ENCODE measurements at regions not wholly inside any gene's neighbourhood (a gene's known extent, or its start where the extent isn't known, plus 50 kb on each side); places are given as distances from the start of the nearest gene placed in this dataset.

- no peak for DNase-seq (ENCODE audit: low spot score)
These were observed 450.4 kb upstream of the CTNND2 start for GRCh38 chr5:12354686-12355085.

DNA sequence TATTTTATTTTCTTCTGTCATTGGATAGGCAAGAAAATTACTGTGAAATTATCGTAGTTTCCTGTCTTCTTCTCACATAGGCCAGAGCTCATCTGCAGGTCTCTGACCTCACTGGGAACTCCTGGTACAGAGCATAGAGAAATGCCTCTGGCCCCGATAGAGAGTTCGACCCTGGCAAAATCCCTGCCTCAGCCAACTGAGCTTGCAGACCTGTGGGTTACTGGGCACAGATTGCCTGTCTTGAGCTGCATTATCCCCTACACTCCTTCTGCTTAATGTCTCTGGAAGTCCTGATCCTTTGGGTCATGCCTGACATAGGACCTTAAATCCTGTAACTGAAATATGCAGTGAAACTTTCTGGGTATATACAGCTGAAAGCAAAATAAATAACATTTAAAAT is 439.3 kb upstream of the CTNND2 start:
- no peak for DNase-seq (ENCODE audit: low spot score)

DNA sequence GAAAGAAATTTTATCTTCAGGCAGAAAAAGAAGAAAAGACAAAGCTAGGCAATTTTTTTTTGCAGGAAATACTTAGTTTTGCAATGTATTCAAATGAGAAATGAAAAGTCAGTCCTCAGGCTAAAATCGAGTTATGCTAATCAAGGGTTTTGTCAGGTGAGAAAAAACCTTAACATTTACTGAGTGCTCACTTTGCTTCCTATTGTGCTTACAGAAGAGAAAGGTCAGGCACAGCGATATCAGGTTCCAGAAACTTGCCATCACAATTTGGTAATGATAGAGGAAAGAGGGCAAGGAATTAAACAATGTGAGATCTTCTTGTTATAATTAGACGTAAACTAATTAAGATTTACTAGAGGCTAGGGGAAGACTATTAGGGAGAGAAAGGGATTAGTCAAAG is 431.7 kb upstream of the CTNND2 start:
- DNase-seq (ENCODE audit: low spot score), result no peak

GRCh38 chr5:12332480-12332879 is 428.2 kb upstream of the CTNND2 start:
- DNase-seq (ENCODE audit: low spot score), result no peak

- DNase-seq (ENCODE audit: low spot score), result peak; percentile 4
These were observed 426.8 kb upstream of the CTNND2 start for GRCh38 chr5:12330993-12331588.

- no peak for DNase-seq (ENCODE audit: low spot score)
These were observed 426.1 kb upstream of the CTNND2 start for GRCh38 chr5:12330381-12330780.

DNA sequence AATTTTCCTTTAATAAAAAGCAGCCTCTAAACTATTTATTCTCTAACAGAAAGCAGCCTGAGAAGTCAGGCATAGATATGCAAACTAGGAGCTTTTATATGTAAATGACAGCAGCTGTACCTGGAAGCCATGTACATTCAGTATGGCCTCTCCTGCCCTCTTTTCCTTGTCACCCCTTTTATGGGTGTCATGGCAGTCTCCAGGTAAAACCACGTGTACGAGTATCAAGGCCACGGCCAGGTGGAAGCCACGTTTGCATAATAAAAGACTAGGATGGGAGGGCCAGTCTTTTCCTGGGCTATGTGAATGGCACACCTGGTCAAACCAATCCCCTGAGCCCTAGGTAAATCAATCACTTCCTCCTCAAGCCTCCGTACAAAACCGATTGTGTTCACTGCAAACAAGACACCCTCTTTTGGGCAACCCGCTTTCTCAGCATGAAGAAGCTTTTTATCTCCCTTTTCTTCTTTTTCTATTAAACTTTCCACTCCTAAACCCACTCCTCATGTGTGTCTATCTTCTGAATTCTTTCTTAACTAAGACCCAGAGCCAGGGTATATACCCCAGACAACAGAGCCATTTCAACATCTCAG is 419.5 kb upstream of the CTNND2 start:
- DNase-seq (ENCODE audit: low spot score), result no peak

GRCh38 chr5:12322042-12322441 is 417.8 kb upstream of the CTNND2 start:
- DNase-seq (ENCODE audit: low spot score), result no peak

DNA sequence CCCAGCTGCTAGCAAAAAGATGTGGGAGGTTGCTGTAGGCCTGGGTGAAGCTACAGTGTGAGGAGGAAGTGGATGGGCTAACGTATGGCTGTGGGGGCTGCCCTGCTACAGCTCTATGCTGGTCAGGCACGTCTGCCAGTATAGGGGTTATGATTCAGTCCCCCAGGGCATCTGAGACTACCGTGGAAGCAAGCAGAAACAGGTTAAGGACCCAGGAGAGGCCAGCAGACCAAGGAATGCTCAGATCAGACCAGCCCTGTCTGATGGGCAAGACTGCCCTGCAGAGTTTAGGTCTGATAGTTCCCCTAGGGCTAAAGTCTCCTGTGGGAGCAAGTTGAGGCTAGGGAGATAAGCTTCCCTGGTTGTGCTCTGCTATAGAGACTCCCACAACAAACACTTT is 416.1 kb upstream of the CTNND2 start:
- DNase-seq (ENCODE audit: low spot score), result no peak

DNA sequence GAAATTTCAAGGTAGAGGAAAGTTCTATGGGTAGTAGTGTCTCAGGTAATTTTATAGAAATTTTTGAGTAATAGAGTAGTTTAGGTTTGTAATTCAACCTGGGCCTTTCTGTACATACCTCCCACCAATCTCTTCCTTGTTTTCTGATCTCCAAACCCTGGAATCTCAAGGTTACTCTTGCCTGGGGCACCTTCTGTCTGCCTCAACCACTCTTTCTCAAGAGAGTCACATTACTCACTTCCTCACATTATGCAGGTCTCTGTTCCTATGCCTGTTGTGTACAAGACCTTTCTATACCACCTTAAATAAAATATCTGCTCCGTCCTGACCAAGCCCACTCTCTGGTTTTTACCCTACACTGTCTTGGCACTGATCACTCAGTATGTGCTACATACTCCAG is 412.6 kb upstream of the CTNND2 start:
- DNase-seq (ENCODE audit: low spot score), result no peak

- no peak for DNase-seq (ENCODE audit: low spot score)
These were observed 411.2 kb upstream of the CTNND2 start for GRCh38 chr5:12315461-12315860.

DNA sequence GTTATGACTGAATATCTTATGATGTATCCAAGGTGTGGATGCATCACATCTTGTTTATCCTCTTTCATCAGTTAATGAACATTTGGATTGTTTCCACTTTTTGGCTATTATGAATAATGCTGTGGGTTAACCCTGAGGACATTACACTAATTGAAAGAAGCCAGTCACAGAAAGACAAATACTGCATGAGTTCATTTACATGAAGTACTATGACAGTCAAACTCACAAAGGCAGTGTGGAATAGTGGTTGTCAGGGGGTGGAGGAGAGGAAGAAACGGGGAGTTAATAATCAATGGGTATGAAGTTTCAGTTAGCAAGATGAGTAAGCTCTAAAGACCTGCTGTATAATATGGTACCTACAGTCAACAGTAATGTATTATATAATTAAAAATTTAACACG is 409.4 kb upstream of the CTNND2 start:
- DNase-seq (ENCODE audit: low spot score), result no peak

DNA sequence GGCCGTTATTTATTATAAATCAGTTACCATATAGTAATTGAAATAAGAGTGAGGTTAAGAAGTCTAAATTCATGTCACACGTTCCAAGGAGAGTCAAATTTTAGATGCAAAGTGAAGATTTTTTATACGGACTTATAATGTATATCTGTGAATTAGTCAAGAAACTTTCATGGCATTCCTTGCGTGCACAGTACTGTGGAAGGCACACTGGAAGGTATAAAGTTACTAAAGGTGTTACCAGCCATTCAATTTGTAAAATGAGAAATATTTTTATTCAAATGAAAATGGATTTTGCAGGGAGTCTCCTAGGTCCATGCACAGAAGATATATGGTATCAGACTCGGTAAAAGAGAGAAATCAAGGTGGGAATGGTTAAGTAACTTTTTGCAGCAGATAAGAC is 408.1 kb upstream of the CTNND2 start:
- no peak for DNase-seq (ENCODE audit: low spot score)

GRCh38 chr5:12294151-12294550 is 389.9 kb upstream of the CTNND2 start:
- no peak for DNase-seq (ENCODE audit: low spot score)

GRCh38 chr5:12292610-12293204 is 388.5 kb upstream of the CTNND2 start:
- peak; percentile 63 for DNase-seq (ENCODE audit: low spot score)

- DNase-seq (ENCODE audit: low spot score), result no peak
These were observed 380.4 kb upstream of the CTNND2 start for GRCh38 chr5:12284604-12285003.

DNA sequence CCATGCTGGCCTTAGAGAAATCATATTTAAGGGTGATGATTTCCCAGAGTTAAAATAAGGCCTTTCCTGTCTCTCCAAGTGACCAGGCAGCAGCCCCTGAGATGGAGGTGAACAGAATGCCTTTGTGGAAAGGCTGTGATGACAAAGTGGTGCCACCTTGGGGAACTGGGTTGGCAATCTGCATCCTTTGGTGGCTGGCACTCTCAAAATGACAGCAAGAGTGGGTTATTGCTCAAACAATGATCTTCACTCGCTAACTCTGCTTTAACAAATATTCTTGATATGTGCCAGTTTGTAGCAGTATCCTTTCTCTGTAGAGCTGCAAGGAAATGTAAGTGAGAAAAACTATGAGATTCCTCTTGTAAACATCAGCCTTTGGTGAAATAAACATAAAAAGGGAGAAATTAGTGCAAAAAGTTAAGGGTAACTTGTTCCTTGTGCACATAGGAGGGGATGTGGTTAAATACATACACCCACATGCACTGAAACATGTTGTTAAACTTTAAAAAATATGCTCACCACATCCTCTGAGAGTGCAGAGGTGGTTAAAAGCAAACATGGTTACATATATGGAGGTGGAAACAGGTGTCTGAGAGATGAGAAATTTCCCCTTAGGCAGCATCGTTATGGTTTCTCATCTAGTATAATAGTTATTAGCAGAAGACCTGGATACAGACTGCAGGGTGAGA is 373.4 kb upstream of the CTNND2 start:
- DNase-seq (ENCODE audit: low spot score), result no peak

- no peak for DNase-seq (ENCODE audit: low spot score)
These were observed 370.0 kb upstream of the CTNND2 start for GRCh38 chr5:12274236-12274635.

DNA sequence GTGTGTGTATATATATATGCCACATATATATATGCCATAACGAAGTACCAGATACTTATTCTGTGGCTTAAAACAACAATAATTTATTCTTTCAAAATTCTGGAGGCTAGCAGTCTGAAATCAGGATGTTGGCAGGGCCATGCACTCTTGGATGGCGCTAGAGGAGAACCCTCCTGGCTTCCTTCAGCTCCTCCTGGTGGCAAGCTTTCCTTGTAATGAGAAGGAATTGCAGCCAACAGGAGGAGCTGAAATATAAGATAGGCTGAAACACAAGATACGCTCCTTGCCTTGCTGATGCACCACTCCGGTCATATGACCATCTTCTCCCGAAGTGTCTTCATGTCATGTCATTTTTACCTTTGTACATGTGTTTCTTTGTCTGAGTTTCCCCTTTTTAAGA is 368.1 kb upstream of the CTNND2 start:
- DNase-seq (ENCODE audit: low spot score), result no peak

DNA sequence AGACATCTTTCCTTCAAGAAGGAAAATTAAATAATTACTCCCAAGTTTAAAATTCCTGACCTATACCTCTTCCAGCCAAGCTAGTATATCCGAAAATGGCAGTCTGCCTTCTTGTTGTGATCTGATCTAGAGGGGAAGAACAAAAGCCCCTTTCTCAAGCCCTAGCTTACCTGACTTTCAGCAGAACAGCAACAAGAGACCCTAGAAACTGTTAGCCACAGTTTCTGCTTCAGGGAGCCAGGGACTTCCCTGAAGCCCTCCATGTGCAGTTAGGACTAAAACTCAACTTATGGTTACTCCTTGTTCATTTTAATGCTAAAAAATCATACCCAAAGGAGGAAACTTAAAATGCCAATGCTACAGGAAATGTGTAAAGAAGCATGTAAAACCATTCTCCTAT is 366.7 kb upstream of the CTNND2 start:
- DNase-seq (ENCODE audit: low spot score), result no peak

GRCh38 chr5:12269164-12269563 is 364.9 kb upstream of the CTNND2 start:
- no peak for DNase-seq (ENCODE audit: low spot score)

DNA sequence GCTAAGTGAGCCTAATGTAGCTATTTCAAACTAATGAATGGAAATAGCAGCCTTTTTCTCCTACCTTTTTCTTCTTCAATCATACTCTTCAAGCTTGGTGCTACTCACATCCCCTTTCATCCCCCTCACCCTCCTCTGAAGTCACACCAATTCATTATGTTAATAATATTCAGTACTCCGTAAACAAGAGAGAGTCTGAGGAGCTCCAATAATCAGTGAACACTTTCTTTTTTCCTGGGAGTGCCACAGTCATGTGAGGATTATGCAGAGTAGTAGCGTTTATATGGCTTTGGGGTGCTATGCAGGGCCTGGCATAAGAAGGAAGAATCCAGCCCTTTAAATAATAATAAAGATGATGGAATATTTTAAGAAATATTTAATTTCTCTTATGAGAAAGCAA is 354.3 kb upstream of the CTNND2 start:
- no peak for DNase-seq (ENCODE audit: low spot score)

DNA sequence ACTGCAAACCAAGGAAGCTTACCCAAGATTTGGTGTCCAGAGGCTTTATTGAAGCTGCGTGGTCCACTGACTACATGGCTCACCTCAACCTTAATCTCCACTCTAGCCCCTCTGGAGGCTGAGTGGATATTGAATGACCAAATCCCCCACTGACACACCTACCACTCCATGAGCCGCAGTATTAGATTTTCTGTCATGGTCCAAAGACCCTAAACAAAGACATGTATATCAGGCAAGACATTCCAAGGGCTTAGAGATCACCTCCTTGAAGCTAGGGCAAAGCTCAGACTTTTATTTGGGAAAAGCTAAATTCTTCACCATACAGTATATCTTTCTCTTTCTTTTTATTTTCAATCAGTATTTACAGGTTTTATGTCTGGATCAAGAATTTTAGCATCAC is 346.2 kb upstream of the CTNND2 start:
- no peak for DNase-seq (ENCODE audit: low spot score)
